Left renal pelvis (tissue), 4 donors: ENCODE measurements at regions not wholly inside any gene's neighbourhood (a gene's known extent, or its start where the extent isn't known, plus 50 kb on each side); places are given as distances from the start of the nearest gene placed in this dataset.

Experiments used
- DNase-seq, 4 donors: peaks; one replicate each; pipeline ENCODE4 v3.0.0-alpha.2; 2013; ENCODE audit warnings: low read depth in 4 of 4, low spot score in 3 of 4

GRCh38 chr16:72291531-72291981 is 119.6 kb upstream of the PMFBP1 start:
- DNase-seq: no peak

GRCh38 chr16:72291121-72291520 is 119.2 kb upstream of the PMFBP1 start:
- no peak for DNase-seq

GRCh38 chr16:72287649-72288048 is 115.7 kb upstream of the PMFBP1 start:
- DNase-seq: no peak

- no peak for DNase-seq
These were observed 115.1 kb upstream of the PMFBP1 start for GRCh38 chr16:72286936-72287620.

- DNase-seq: no peak
These were observed 113.8 kb upstream of the PMFBP1 start for GRCh38 chr16:72285728-72286127.

- DNase-seq: no peak
These were observed 113.4 kb upstream of the PMFBP1 start for GRCh38 chr16:72285324-72285723.

GRCh38 chr16:72284042-72284789 is 112.3 kb upstream of the PMFBP1 start:
- no peak for DNase-seq

- DNase-seq: no peak
These were observed 110.4 kb upstream of the PMFBP1 start for GRCh38 chr16:72282362-72282761.

GRCh38 chr16:72278301-72278700 is 106.3 kb upstream of the PMFBP1 start:
- no peak for DNase-seq

- DNase-seq: no peak
These were observed 105.8 kb upstream of the PMFBP1 start for GRCh38 chr16:72277749-72278148.

- no peak for DNase-seq
These were observed 99.8 kb upstream of the PMFBP1 start for GRCh38 chr16:72271699-72272240.

GRCh38 chr16:72270531-72270930 is 98.6 kb upstream of the PMFBP1 start:
- no peak for DNase-seq

- DNase-seq: no peak
These were observed 94.9 kb upstream of the PMFBP1 start for GRCh38 chr16:72266836-72267235.

GRCh38 chr16:72264771-72265170 is 92.8 kb upstream of the PMFBP1 start:
- DNase-seq: no peak

- no peak for DNase-seq
These were observed 90.8 kb upstream of the PMFBP1 start for GRCh38 chr16:72262711-72263110.

- DNase-seq: no peak
These were observed 89.2 kb upstream of the PMFBP1 start for GRCh38 chr16:72261127-72261526.

GRCh38 chr16:72256398-72257066 is 84.6 kb upstream of the PMFBP1 start:
- DNase-seq: no peak

- DNase-seq: no peak
These were observed 83.8 kb upstream of the PMFBP1 start for GRCh38 chr16:72255786-72256185.

GRCh38 chr16:72247821-72248253 is 75.9 kb upstream of the PMFBP1 start:
- DNase-seq: no peak

GRCh38 chr16:72246423-72246822 is 74.5 kb upstream of the PMFBP1 start:
- no peak for DNase-seq

- no peak for DNase-seq
These were observed 72.9 kb upstream of the PMFBP1 start for GRCh38 chr16:72244853-72245252.
